ENCODE measurements at regions not wholly inside any gene's neighbourhood (a gene's known extent, or its start where the extent isn't known, plus 50 kb on each side); places are given as distances from the start of the nearest gene placed in this dataset.

DNA sequence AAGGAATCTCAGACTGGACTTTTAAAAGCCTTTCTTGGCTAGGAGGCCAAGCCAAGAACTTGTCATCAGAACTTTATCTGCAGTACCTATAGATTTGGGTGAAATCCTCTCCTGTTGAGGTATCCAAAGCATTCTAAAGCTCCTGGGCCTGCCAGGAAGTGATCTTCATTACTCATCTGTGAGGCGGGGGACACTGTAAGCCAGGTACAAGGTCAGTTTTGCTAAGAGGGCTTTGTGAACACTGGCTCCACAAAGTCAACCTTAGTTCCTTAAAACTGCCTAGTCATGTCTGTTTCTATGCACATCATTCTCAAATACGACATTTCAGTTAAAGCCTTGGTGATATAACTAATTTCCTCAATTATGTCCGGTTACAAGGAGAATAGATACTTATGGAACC is 236.7 kb downstream of the PIK3R1 start:
- TF ChIP-seq, protein P1, sequence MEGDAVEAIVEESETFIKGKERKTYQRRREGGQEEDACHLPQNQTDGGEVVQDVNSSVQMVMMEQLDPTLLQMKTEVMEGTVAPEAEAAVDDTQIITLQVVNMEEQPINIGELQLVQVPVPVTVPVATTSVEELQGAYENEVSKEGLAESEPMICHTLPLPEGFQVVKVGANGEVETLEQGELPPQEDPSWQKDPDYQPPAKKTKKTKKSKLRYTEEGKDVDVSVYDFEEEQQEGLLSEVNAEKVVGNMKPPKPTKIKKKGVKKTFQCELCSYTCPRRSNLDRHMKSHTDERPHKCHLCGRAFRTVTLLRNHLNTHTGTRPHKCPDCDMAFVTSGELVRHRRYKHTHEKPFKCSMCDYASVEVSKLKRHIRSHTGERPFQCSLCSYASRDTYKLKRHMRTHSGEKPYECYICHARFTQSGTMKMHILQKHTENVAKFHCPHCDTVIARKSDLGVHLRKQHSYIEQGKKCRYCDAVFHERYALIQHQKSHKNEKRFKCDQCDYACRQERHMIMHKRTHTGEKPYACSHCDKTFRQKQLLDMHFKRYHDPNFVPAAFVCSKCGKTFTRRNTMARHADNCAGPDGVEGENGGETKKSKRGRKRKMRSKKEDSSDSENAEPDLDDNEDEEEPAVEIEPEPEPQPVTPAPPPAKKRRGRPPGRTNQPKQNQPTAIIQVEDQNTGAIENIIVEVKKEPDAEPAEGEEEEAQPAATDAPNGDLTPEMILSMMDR (IDR thresholded peaks at IDR 0.05; ENCODE audit: low read depth, low read length, missing control alignments), result no peak
- no peak overlapping the region for H3K4me3 ChIP-seq (replicated peaks; ENCODE audit: low read depth, low read length)
- no peak for DNase-seq (ENCODE audit: extremely low read depth, low read depth)

DNA sequence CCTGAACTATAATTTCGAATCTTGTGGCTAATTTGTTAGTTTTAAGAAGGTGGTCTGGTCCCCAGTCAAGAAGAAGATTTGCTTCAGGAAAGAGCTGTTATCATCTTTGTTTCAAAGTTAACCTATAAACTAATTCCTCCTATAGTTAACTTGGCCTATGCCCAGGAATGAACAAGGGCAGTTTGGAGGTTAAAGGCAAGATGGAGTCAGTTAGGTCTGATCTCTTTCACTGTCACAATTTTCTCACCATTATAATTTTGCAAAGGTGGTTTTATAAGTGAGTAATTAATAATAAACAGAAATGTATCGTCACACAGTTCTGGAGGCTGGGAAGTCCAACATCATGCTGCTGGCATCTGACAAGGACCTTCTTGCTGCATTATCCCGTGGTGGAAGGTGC is 238.6 kb downstream of the PIK3R1 start:
- DNase-seq (ENCODE audit: extremely low read depth, low read depth), result no peak
- no peak overlapping the region for H3K4me3 ChIP-seq (replicated peaks; ENCODE audit: low read depth, low read length)
- TF ChIP-seq, protein P1 (IDR thresholded peaks at IDR 0.05; ENCODE audit: low read depth, low read length, missing control alignments), result no peak

DNA sequence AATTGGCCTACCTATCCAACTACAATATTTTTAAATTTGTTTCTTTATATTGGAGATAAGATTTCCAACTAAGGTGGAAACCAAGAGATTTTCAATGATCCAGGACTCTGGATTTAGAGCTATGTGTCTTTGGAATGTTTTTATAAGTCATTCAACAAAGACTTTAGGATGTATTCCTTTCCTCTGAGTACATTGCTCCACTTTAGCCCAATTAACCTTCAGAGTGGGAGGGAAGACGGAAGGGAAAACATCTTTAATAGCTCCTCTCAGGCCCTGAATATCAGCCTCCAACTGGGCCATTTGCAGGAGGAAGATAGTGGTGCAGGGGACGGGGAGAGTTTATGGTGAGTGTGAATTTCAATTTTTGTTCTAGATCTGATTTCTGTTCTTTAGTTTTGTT is 239.2 kb downstream of the PIK3R1 start:
- TF ChIP-seq, protein P1 (IDR thresholded peaks at IDR 0.05; ENCODE audit: low read depth, low read length, missing control alignments), result no peak
- no peak overlapping the region for H3K4me3 ChIP-seq (replicated peaks; ENCODE audit: low read depth, low read length)
- no peak for DNase-seq (ENCODE audit: extremely low read depth, low read depth)

DNA sequence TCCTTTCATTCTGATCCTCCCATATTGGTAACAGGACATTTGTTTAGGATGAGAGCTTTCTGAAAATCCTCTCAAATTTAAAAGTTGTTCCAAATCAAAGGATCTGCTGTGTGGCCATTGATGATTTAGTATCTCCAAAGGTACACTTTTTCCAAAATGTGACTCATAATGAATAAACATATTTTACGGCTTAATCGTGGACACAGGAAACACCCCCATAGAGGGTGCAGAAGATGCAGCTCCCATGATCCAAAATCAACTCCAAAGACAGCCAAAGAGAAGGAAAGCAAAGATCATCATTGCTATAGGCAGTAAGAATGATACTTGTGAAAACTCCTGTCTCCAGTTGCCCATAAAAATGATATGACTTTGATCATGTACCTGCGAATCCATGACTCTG is 239.7 kb downstream of the PIK3R1 start:
- no peak for DNase-seq (ENCODE audit: extremely low read depth, low read depth)
- H3K4me3 ChIP-seq (replicated peaks; ENCODE audit: low read depth, low read length), result no peak overlapping the region
- TF ChIP-seq, protein P1 (IDR thresholded peaks at IDR 0.05; ENCODE audit: low read depth, low read length, missing control alignments), result no peak

DNA sequence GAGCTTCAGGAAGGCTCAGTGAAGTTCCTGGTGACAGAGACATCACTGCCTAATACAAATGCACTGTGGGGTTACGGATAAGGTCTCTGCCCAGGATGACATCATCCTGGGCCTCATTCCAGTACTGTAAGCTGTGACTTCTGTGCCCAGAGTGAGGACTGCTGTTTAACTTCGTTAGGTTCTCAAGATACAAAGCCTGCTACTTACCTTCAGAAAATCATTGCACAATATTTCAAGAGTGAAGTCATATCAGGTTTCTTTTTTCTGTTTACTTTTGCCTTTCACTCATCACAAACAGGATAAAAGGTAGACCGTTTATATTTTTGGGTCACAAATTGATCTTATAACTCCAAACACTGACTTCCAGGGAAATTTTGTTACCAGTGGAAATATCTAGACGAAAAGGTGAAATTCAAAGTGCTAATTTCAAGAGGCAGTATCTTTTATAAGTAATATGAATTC is 241.2 kb downstream of the PIK3R1 start:
- H3K4me3 ChIP-seq (replicated peaks; ENCODE audit: low read depth, low read length), result no peak overlapping the region
- TF ChIP-seq, protein P1 (IDR thresholded peaks at IDR 0.05; ENCODE audit: low read depth, low read length, missing control alignments), result no peak
- peak; percentile 10 for DNase-seq (ENCODE audit: extremely low read depth, low read depth)

DNA sequence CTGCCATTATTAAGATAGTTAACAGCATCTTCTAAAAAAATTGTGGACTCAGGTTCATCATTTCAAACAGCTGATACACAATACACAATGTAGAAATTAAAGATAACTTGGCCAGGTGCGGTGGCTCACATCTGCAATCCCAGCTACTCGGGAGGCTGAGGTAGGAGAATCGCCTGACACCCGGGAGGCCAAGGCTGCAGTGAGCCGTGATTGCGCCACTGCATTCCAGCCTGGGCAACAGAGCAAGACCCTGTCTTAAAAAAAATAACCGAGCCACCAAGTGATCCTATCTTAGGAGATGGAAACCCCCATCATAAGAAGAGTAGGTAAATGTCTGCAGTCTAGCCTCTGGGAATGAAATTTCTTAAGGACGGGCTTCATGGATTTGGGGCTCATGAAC is 241.7 kb downstream of the PIK3R1 start:
- DNase-seq (ENCODE audit: extremely low read depth, low read depth), result no peak
- TF ChIP-seq, protein P1 (IDR thresholded peaks at IDR 0.05; ENCODE audit: low read depth, low read length, missing control alignments), result no peak
- no peak overlapping the region for H3K4me3 ChIP-seq (replicated peaks; ENCODE audit: low read depth, low read length)

DNA sequence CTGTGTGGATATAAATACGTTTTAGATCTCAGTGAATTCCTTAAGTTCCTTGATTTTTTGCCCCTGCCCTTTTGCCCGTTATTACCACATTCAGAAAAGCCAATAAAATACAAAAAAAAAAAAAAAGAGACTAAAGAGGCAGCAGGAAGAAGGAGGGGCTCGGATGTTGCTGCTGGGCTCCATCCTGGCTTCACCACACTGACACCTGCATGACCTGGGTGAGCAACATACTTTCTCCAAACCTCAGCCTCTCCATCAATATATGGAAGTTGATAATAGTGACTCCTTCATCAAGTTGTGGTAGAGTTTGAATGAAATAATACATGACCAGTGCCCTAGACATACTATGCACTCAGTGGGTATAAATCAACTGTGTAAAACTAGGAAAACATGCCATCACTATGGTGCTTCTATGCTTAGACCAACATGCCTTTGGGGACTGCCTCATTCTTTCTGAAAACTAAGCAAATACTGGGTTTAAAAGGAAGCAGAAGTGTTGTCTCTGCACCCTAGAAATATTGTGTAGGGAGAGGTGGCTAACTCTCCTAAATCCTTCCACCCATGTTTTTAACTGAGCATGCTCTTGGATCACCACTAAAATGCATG is 243.0 kb downstream of the PIK3R1 start:
- H3K4me3 ChIP-seq (replicated peaks; ENCODE audit: low read depth, low read length), result no peak overlapping the region
- TF ChIP-seq, protein P1 (IDR thresholded peaks at IDR 0.05; ENCODE audit: low read depth, low read length, missing control alignments), result no peak
- DNase-seq (ENCODE audit: extremely low read depth, low read depth), result no peak

Data from HFF-Myc (cell line).